H1 (cell line): ENCODE measurements at regions not wholly inside any gene's neighbourhood (a gene's known extent, or its start where the extent isn't known, plus 50 kb on each side); places are given as distances from the start of the nearest gene placed in this dataset.

Source experiments
- CTCF ChIA-PET: fragments of 300-600 bp; sonication (Branson Sonifier 250); formaldehyde crosslinking; loops from one replicate; lab custom pipeline; 2021; ENCODE audit not compliant: partially characterized antibody; lab: Charles Lee
- POLR2A ChIA-PET: fragments of 300-600 bp; sonication (Branson Sonifier 250); formaldehyde crosslinking; loops from one replicate; lab custom pipeline; 2021; ENCODE audit warnings: inconsistent platforms; ENCODE audit not compliant: partially characterized antibody; lab: Charles Lee
- DNase-seq, 2 experiments: peaks; one replicate each; pipeline versions ENCODE4 v3.0.0 to v3.0.0-alpha.2; 2010 to 2022; ENCODE audit warnings: low spot score in 2 of 2, low read depth in 1 of 2, mixed read lengths in 1 of 2
- FAIRE-seq: peaks from 2 replicates; lab custom pipeline; 2011; peaks lifted over from hg19 to GRCh38; lab: Jason Lieb, UNC
- H2AFZ ChIP-seq: 2 replicates; pipeline ENCODE4 v1.8.1; 2012; ENCODE audit warnings: low read length, inconsistent platforms
- H2AK5ac ChIP-seq: 2 replicates; pipeline ENCODE4 v1.6.1; 2013; ENCODE audit warnings: low read depth, low read length
- H2BK120ac ChIP-seq: replicated peaks from 2 replicates; pipeline ENCODE3; 2013; ENCODE audit warnings: low read depth, low read length, inconsistent platforms
- H2BK12ac ChIP-seq: 2 replicates; pipeline ENCODE4 v1.6.1; 2013; ENCODE audit warnings: low read depth, low read length
- H2BK15ac ChIP-seq: 2 replicates; pipeline ENCODE4 v1.6.1; 2013; ENCODE audit warnings: low read length
- H2BK20ac ChIP-seq: 2 replicates; pipeline ENCODE4 v1.6.1; 2013; ENCODE audit warnings: low read length
- H2BK5ac ChIP-seq: 2 replicates; pipeline ENCODE4 v1.6.1; 2013; ENCODE audit warnings: low read depth, low read length
- H3K14ac ChIP-seq: 2 replicates; pipeline ENCODE4 v1.6.1; 2013; ENCODE audit warnings: inconsistent platforms; ENCODE audit not compliant: insufficient read length
- H3K18ac ChIP-seq: 2 replicates; pipeline ENCODE4 v1.6.1; 2013; ENCODE audit warnings: low read length; ENCODE audit errors: extremely low read depth
- H3K23ac ChIP-seq: 2 replicates; pipeline ENCODE4 v1.6.1; 2013; ENCODE audit warnings: inconsistent platforms; ENCODE audit not compliant: insufficient read length
- H3K23me2 ChIP-seq: 2 replicates; pipeline ENCODE4 v1.6.1; 2013; ENCODE audit warnings: low read depth, low read length
- H3K27ac ChIP-seq: 2 replicates; pipeline ENCODE4 v1.6.1; 2011; ENCODE audit warnings: low read depth, low read length, inconsistent platforms
- H3K27me3 ChIP-seq, 4 experiments: replicated peaks in 1 of 4; 1 replicate in 1 of 4; 2 replicates in 3 of 4; pipeline versions ENCODE4 v1.6.1 to v1.8.1; 2011 to 2013; ENCODE audit warnings: low read length in 3 of 4, mild to moderate bottlenecking in 3 of 4, inconsistent platforms in 2 of 4, mixed read lengths in 2 of 4, moderate library complexity in 1 of 4; ENCODE audit not compliant: control insufficient read depth in 3 of 4, insufficient read depth in 3 of 4; ENCODE audit errors: extremely low read depth in 1 of 4
- H3K36me3 ChIP-seq, 4 experiments: 2 replicates each; pipeline versions ENCODE4 v1.6.1 to v1.8.1; 2011 to 2013; ENCODE audit warnings: mild to moderate bottlenecking in 4 of 4, low read length in 3 of 4, moderate library complexity in 2 of 4, control low read depth in 1 of 4, inconsistent platforms in 1 of 4; ENCODE audit not compliant: insufficient read depth in 4 of 4, control insufficient read depth in 2 of 4
- H3K4ac ChIP-seq: replicated peaks from 2 replicates; pipeline ENCODE3; 2013; ENCODE audit warnings: low read length, low read depth, mixed read lengths, inconsistent platforms; ENCODE audit not compliant: insufficient read length
- H3K4me1 ChIP-seq, 4 experiments: replicated peaks in 1 of 4; 1 replicate in 1 of 4; 2 replicates in 3 of 4; pipeline versions ENCODE4 v1.6.1 to v1.8.1; 2011 to 2013; ENCODE audit warnings: low read length in 3 of 4, inconsistent platforms in 2 of 4, mixed read lengths in 1 of 4; ENCODE audit not compliant: insufficient read depth in 4 of 4, control insufficient read depth in 3 of 4
- H3K4me2 ChIP-seq, 2 experiments: 2 replicates each; pipeline versions ENCODE4 v1.6.1 to v1.8.1; 2011 to 2013; ENCODE audit warnings: low read depth in 2 of 2, low read length in 2 of 2, control low read depth in 1 of 2, inconsistent platforms in 1 of 2, mild to moderate bottlenecking in 1 of 2; ENCODE audit not compliant: insufficient read depth in 1 of 2
- H3K4me3 ChIP-seq, 4 experiments: fragments of 200-600, 300-600 bp in 1 of 4; sonication (generic), shearing (Covaris generic), sonication (Bioruptor Twin) in 1 of 4; 2 replicates each; pipeline versions ENCODE4 v1.5.1 to v1.8.1; 2011 to 2016; ENCODE audit warnings: low read length in 4 of 4, low read depth in 3 of 4, control low read depth in 2 of 4, inconsistent platforms in 2 of 4, mild to moderate bottlenecking in 2 of 4, mixed read lengths in 1 of 4, moderate library complexity in 1 of 4; ENCODE audit not compliant: insufficient read depth in 2 of 4; ENCODE audit errors: extremely low read depth in 1 of 4
- H3K56ac ChIP-seq: replicated peaks from 2 replicates; pipeline ENCODE3; 2013; ENCODE audit warnings: low read depth, mild to moderate bottlenecking, mixed read lengths, low read length, inconsistent platforms; ENCODE audit not compliant: insufficient read length
- H3K79me1 ChIP-seq: 2 replicates; pipeline ENCODE4 v1.6.1; 2013; ENCODE audit warnings: low read depth, low read length, control low read depth
- H3K79me2 ChIP-seq, 2 experiments: 2 replicates each; pipeline versions ENCODE4 v1.6.1 to v1.8.1; 2012 to 2013; ENCODE audit warnings: low read length in 2 of 2, mild to moderate bottlenecking in 2 of 2, inconsistent platforms in 1 of 2; ENCODE audit not compliant: insufficient read depth in 2 of 2, control insufficient read depth in 1 of 2
- H3K9ac ChIP-seq, 4 experiments: replicated peaks in 1 of 4; 1 replicate in 1 of 4; 2 replicates in 3 of 4; pipeline versions ENCODE4 v1.6.1 to v1.8.1; 2011 to 2013; ENCODE audit warnings: low read depth in 3 of 4, low read length in 3 of 4, control low read depth in 2 of 4, mild to moderate bottlenecking in 2 of 4, moderate library complexity in 2 of 4, inconsistent platforms in 1 of 4; ENCODE audit errors: extremely low read depth in 1 of 4
- H3K9me3 ChIP-seq, 2 experiments: 2 replicates each; pipeline versions ENCODE4 v1.6.1 to v1.8.1; 2012 to 2013; ENCODE audit warnings: mild to moderate bottlenecking in 2 of 2, moderate library complexity in 2 of 2, control low read depth in 1 of 2, inconsistent platforms in 1 of 2, low read depth in 1 of 2, low read length in 1 of 2, mixed read lengths in 1 of 2; ENCODE audit not compliant: insufficient read depth in 2 of 2
- H4K20me1 ChIP-seq, 2 experiments: replicated peaks in 1 of 2; 2 replicates each; pipeline versions ENCODE3 to v1.8.1; 2011 to 2013; ENCODE audit warnings: inconsistent platforms in 2 of 2, low read length in 2 of 2, mild to moderate bottlenecking in 1 of 2; ENCODE audit not compliant: insufficient read depth in 2 of 2, control insufficient read depth in 1 of 2
- H4K5ac ChIP-seq: 2 replicates; pipeline ENCODE4 v1.6.1; 2013; ENCODE audit warnings: low read length, low read depth, mixed read lengths, inconsistent platforms; ENCODE audit not compliant: insufficient read length
- H4K8ac ChIP-seq: 2 replicates; pipeline ENCODE4 v1.8.0; 2013; ENCODE audit warnings: mild to moderate bottlenecking, moderate library complexity, low read length, inconsistent platforms; ENCODE audit not compliant: insufficient read depth; ENCODE audit errors: extremely low read depth
- H4K91ac ChIP-seq: replicated peaks from 2 replicates; pipeline ENCODE3; 2013; ENCODE audit warnings: low read length, mixed read lengths, inconsistent platforms; ENCODE audit not compliant: insufficient read length
- ASH2L ChIP-seq: fragments of 200-600, 300-600 bp; sonication (generic); IDR thresholded peaks from one replicate; pipeline ENCODE4 v1.7.1; 2017; ENCODE audit warnings: low read length
- CBX8 ChIP-seq: fragments of 300-800, 300-1000 bp; sonication (generic); IDR thresholded peaks from 2 replicates; pipeline ENCODE4 v1.7.1; 2016; ENCODE audit warnings: low read depth, low read length, borderline replicate concordance
- CEBPB ChIP-seq: IDR thresholded peaks from 2 replicates; pipeline ENCODE4 v1.6.1; 2012; ENCODE audit warnings: low read depth, low read length
- E2F6 ChIP-seq: IDR thresholded peaks from 2 replicates; pipeline ENCODE4 v1.6.1; 2012; ENCODE audit warnings: inconsistent platforms
- EP300 ChIP-seq, 2 experiments: IDR thresholded peaks; 1 replicate in 1 of 2; 2 replicates in 1 of 2; pipeline ENCODE4 v1.6.1; 2011 to 2012; ENCODE audit warnings: low read depth in 2 of 2, low read length in 2 of 2, mild to moderate bottlenecking in 2 of 2, borderline replicate concordance in 1 of 2, inconsistent platforms in 1 of 2, moderate library complexity in 1 of 2
- EZH2 ChIP-seq: fragments of 200-600 bp; sonication (generic); IDR thresholded peaks from 2 replicates; pipeline ENCODE4 v1.7.1; 2012; ENCODE audit warnings: low read depth, mild to moderate bottlenecking, moderate library complexity, low read length, inconsistent platforms; ENCODE audit not compliant: severe bottlenecking
- KDM1A ChIP-seq: fragments of 200-600, 300-600 bp; sonication (generic); IDR thresholded peaks from 2 replicates; pipeline ENCODE4 v1.7.1; 2016; ENCODE audit warnings: mild to moderate bottlenecking, low read length, borderline replicate concordance
- MAFK ChIP-seq: IDR thresholded peaks from 2 replicates; pipeline ENCODE4 v1.6.1; 2012; ENCODE audit warnings: low read depth, mild to moderate bottlenecking, improper control_type of control experiment, low read length
- TAF7 ChIP-seq: optimal IDR thresholded peaks from 2 replicates; pipeline ENCODE3; 2011; ENCODE audit warnings: low read depth, mild to moderate bottlenecking, inconsistent platforms, low read length, moderate library complexity, borderline replicate concordance
- YY1 ChIP-seq: IDR thresholded peaks from 2 replicates; pipeline ENCODE4 v1.6.1; 2011; ENCODE audit warnings: low read depth, mild to moderate bottlenecking, low read length
- ZNF274 ChIP-seq: IDR thresholded peaks from 2 replicates; pipeline ENCODE4 v1.7.0; 2012; ENCODE audit warnings: low read length, borderline replicate concordance; ENCODE audit errors: extremely low read depth

DNA sequence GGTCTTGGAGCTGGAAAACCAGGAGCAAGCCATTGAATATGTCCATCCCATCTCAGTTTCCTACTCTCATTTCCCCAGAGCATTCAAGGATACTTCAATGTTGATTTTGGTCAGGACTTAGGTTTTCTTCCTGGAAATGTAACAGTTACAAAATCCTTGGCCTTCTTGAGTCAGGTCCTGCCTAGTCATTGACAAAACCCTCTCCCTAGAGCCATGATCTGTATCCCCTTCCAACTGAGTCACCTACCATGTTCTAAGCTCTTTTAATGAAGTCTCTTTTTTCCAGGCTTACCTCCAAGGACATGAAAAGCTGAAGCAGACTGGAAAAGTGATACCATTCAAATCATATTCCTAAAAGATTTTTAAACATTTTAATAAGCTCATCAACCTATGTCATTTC lies 549.2 kb downstream of the GALC start:
- H2BK15ac ChIP-seq: no peak overlapping the region
- no peak overlapping the region for H3K18ac ChIP-seq
- no peak overlapping the region for H3K27ac ChIP-seq
- H2BK120ac ChIP-seq: no peak overlapping the region
- H2AK5ac ChIP-seq: no peak overlapping the region
- no peak overlapping the region for H3K4me3 ChIP-seq
- no peaks in the 10 kb centered on the region for H3K79me1 ChIP-seq
- ChIA-PET POLR2A (no interaction called here), CTCF (no interaction called here)
- H3K56ac ChIP-seq: no peak overlapping the region
- no peaks in the 10 kb centered on the region for H3K4me1 ChIP-seq
- no peaks in the 10 kb centered on the region for H4K20me1 ChIP-seq
- no peak overlapping the region for H2BK12ac ChIP-seq
- no peak overlapping the region for H4K91ac ChIP-seq
- no peak overlapping the region for H4K8ac ChIP-seq
- no peaks in the 10 kb centered on the region for H3K36me3 ChIP-seq
- no peaks in the 10 kb centered on the region for H3K23me2 ChIP-seq
- no peak overlapping the region for H3K4ac ChIP-seq
- no peak overlapping the region for H2BK5ac ChIP-seq
- no peaks in the 10 kb centered on the region for H3K27me3 ChIP-seq
- no peak overlapping the region for H3K4me2 ChIP-seq
- H2AFZ ChIP-seq: no peak overlapping the region
- no peak overlapping the region for H3K9ac ChIP-seq
- no peak overlapping the region for H4K5ac ChIP-seq
- no peak overlapping the region for H2BK20ac ChIP-seq
- DNase-seq: no peak
- H3K14ac ChIP-seq: no peak overlapping the region
- H3K9me3 ChIP-seq: no peaks in the 10 kb centered on the region
- H3K79me2 ChIP-seq: no peaks in the 10 kb centered on the region
- FAIRE-seq: no peak
- H3K23ac ChIP-seq: no peak overlapping the region
- no peak for TF ChIP-seq E2F6
- TF ChIP-seq TAF7: no peak
- no peak for TF ChIP-seq YY1
- TF ChIP-seq EP300 (IDR thresholded peaks at IDR 0.05; ENCODE audit: borderline replicate concordance in 1 of 2, low read depth in 2 of 2, low read length in 2 of 2): no peak
- TF ChIP-seq ASH2L: no peak
- TF ChIP-seq KDM1A: no peak
- TF ChIP-seq ZNF274: no peak
- no peak for TF ChIP-seq EZH2
- no peak for TF ChIP-seq MAFK
- no peak for TF ChIP-seq CBX8
- TF ChIP-seq CEBPB: no peak
